Effector memory CD8-positive, alpha-beta T cell (primary cell): ENCODE measurements at regions not wholly inside any gene's neighbourhood (a gene's known extent, or its start where the extent isn't known, plus 50 kb on each side); places are given as distances from the start of the nearest gene placed in this dataset.
"Not testable (repeated sequence)": the region's sequence is repeated elsewhere in the genome, so short reads cannot be mapped to it uniquely, and the experiment has no call there.

Experiments used
- ATAC-seq: fragments of 150-1000 bp; cut with Tn5 transposase; replicated peaks from 2 replicates; pipeline ENCODE4 v1.10.0; 2021; ENCODE audit warnings: mild to moderate bottlenecking, moderate library complexity
- DNase-seq, 3 experiments: peaks; one replicate each; pipeline ENCODE4 v3.0.0; 2021
- H3K27ac Mint-ChIP-seq, 2 donors: one replicate each; pipeline ENCODE4 v1.8.0; 2022; ENCODE audit warnings: mild to moderate bottlenecking in 2 of 2, mixed read lengths in 2 of 2, moderate library complexity in 2 of 2
- H3K27me3 Mint-ChIP-seq, 2 donors: one replicate each; pipeline ENCODE4 v1.8.0; 2022; ENCODE audit warnings: mixed read lengths in 2 of 2
- H3K36me3 Mint-ChIP-seq: one replicate; pipeline ENCODE4 v1.8.0; 2022; ENCODE audit warnings: mild to moderate bottlenecking, moderate library complexity, mixed read lengths; ENCODE audit not compliant: insufficient read depth
- H3K4me1 Mint-ChIP-seq, 2 donors: one replicate each; pipeline ENCODE4 v1.8.0; 2022; ENCODE audit warnings: low read depth in 2 of 2, mixed read lengths in 2 of 2
- H3K4me3 Mint-ChIP-seq, 2 donors: one replicate each; pipeline ENCODE4 v1.8.0; 2022; ENCODE audit warnings: mild to moderate bottlenecking in 2 of 2, mixed read lengths in 2 of 2, moderate library complexity in 2 of 2
- H3K9me3 Mint-ChIP-seq, 2 donors: one replicate each; pipeline ENCODE4 v1.8.0; 2022; ENCODE audit warnings: mixed read lengths in 2 of 2

DNA sequence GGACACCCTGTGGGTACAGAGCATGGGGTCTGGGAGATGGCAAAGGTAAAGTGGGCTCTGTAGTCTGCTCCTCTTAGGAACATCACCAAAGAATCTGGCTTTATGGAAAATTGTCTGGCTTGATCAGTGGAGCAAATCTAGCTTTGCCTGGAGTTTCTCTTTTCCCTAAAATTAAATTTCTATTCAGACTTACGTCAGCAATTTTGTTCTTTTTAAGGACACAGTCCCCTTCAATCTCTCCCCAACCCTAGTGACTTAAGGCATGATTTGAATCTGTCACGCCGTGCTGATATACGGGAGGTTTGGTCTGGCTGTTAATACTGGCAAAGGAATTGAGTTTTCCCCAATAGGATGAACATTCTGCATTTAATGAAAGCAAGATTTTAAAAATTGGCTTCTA, 72.3 kb upstream of the ERCC6L2 start:
- H3K27ac Mint-ChIP-seq, result no peak overlapping the region
- peaks cover 36 to 56% of the 10 kb centered on the region in 2 donors for H3K27me3 Mint-ChIP-seq
- ATAC-seq (no peak), DNase-seq (no peak)
- no peaks in the 10 kb centered on the region for H3K36me3 Mint-ChIP-seq
- H3K4me3 Mint-ChIP-seq, result no peak overlapping the region
- no peaks in the 10 kb centered on the region for H3K9me3 Mint-ChIP-seq
- no peaks in the 10 kb centered on the region for H3K4me1 Mint-ChIP-seq

DNA sequence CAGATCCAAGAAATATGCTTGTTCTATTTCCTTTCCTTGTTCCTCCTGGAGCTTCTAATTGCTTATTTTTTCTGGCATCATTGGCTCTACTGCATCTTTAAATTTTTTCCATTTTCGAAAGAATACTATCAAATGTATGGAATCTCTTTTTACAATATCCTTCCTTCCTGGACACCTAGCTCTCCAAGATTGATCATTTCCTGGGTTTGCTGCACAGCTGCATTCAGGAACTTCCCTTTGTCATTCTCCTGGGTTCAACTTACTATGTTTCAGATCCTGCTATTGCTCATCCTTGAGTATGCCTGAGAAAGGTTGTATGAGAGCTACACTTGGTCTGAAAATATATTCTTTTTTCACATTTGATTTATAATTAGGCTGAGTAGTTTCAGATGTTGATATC, 73.7 kb upstream of the ERCC6L2 start:
- H3K4me3 Mint-ChIP-seq, result no peak overlapping the region
- no peak overlapping the region for H3K27ac Mint-ChIP-seq
- ATAC-seq (no peak), DNase-seq (no peak)
- H3K27me3 Mint-ChIP-seq, result peaks cover 22 to 46% of the 10 kb centered on the region in 2 donors
- H3K36me3 Mint-ChIP-seq, result no peaks in the 10 kb centered on the region
- no peaks in the 10 kb centered on the region for H3K9me3 Mint-ChIP-seq
- no peaks in the 10 kb centered on the region for H3K4me1 Mint-ChIP-seq

DNA sequence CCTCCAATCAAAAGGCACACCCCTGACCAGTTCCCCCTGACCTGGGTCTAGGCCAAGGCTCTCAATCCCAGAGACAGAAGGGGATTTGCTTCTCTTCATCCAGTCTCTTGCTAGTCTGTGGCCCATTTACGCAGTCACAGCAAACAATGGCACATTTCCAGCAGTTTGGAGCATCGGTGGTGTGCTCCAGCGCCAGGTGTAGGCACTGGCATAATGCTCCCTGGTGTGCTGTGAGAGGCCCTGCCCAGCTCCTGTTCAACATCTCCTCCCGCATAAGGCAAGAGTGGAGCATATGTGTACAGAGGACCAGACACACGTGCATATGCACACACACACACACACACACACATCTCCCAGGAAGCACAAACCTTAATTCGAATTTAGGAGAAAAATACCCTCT, 79.5 kb upstream of the ERCC6L2 start:
- no peak overlapping the region for H3K4me3 Mint-ChIP-seq
- peaks cover 0 to 2% of the 10 kb centered on the region in 2 donors for H3K4me1 Mint-ChIP-seq
- H3K27ac Mint-ChIP-seq, result no peak overlapping the region
- peaks cover 37 to 45% of the 10 kb centered on the region in 2 donors for H3K27me3 Mint-ChIP-seq
- no peaks in the 10 kb centered on the region for H3K9me3 Mint-ChIP-seq
- DNase-seq, result no peak
- H3K36me3 Mint-ChIP-seq, result no peaks in the 10 kb centered on the region
- ATAC-seq, result no peak

DNA sequence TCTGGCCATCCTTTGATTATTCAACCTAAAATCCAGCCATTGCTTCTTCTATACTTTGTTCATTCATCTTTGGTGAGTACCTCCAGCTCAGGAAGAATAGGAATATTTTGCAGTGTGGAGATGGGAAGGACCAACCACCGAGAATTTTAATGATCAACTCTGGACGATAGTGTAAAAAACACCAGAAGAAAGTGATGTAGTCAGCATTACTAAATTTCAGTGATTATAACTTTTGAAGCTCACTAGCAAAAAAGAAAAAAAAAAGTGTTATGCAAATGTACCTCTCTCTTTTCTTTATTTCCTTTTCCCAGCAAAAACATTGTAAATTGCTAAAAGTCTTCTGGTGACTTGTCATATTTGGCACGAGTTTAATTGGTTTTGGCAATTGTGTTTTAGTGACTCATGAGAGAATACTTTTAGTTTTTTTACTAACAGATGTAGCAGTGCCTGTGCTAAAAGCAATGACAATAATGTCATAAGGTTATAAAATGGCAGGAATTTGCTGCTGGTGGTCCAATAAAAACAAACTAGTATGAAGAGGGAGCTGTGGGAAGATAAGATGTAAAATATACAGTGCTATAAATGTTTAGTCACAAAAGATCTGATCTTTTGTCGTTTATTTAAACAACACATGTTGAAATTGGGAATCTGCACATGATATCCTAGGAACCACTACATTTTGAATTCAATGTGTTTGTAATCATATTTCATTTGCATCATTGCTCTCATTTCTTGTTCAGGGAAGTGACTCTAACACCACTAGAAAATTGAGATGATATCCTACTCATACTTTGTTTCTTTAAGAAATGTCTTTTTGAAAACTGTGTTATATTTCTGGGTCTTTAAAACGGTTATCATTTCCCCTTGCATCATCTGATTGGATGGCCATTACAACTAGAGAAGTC, 81.3 kb upstream of the ERCC6L2 start:
- peaks cover 0 to 2% of the 10 kb centered on the region in 2 donors for H3K4me1 Mint-ChIP-seq
- H3K36me3 Mint-ChIP-seq, result no peaks in the 10 kb centered on the region
- peaks cover 45 to 47% of the 10 kb centered on the region in 2 donors for H3K27me3 Mint-ChIP-seq
- ATAC-seq (no peak), DNase-seq (no peak)
- no peak overlapping the region for H3K4me3 Mint-ChIP-seq
- no peaks in the 10 kb centered on the region for H3K9me3 Mint-ChIP-seq
- H3K27ac Mint-ChIP-seq, result no peak overlapping the region

DNA sequence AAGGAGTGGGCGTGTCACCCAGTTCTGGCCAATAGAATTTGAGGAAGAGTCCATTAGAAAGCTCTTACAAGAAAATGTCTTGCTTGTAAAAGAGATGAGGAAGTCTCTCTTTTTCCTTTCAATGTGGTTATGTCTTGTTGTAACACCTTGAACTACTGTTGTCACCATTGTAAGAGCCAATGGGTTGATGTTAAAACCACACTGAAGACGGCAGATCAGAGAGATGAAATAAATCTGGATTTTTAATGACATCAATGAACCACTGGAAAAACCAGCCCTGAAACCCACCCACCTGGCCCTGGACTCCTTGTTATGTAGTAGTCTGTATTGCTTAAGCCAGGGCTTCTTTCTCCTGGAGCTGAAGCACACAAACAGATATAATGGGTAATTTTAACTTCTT, 83.8 kb upstream of the ERCC6L2 start:
- peaks cover 42 to 54% of the 10 kb centered on the region in 2 donors for H3K27me3 Mint-ChIP-seq
- ATAC-seq, result no peak
- no peak overlapping the region for H3K4me3 Mint-ChIP-seq
- no peak for DNase-seq
- peaks cover 0 to 2% of the 10 kb centered on the region in 2 donors for H3K4me1 Mint-ChIP-seq
- H3K36me3 Mint-ChIP-seq, result no peaks in the 10 kb centered on the region
- H3K9me3 Mint-ChIP-seq, result no peaks in the 10 kb centered on the region
- H3K27ac Mint-ChIP-seq, result no peak overlapping the region

DNA sequence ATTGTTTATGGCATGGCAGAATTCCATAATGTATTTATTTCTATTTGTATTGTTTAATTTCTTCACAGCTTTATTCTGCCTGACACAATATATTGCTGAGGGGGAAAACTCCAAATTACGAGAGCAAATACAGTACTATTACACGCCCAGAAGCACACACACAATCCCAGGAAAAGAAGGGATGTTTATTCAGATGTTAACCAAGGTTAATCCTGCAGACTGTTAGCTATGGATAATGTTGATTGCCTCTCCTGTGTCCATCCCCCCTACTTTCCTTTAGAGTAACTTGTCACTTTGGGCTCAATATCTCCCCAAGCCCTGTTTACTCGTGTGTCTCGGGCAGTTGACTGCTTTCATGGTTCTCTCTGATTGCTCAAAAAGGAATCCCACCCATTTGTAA, 84.2 kb upstream of the ERCC6L2 start:
- Mint-ChIP-seq H3K4me1 (peaks cover 0 to 2% of the 10 kb centered on the region in 2 donors), H3K4me3 (no peak overlapping the region), H3K36me3 (no peaks in the 10 kb centered on the region), H3K9me3 (no peaks in the 10 kb centered on the region), H3K27me3 (peaks cover 42 to 56% of the 10 kb centered on the region in 2 donors), H3K27ac (no peak overlapping the region)
- ATAC-seq (no peak), DNase-seq (no peak)

DNA sequence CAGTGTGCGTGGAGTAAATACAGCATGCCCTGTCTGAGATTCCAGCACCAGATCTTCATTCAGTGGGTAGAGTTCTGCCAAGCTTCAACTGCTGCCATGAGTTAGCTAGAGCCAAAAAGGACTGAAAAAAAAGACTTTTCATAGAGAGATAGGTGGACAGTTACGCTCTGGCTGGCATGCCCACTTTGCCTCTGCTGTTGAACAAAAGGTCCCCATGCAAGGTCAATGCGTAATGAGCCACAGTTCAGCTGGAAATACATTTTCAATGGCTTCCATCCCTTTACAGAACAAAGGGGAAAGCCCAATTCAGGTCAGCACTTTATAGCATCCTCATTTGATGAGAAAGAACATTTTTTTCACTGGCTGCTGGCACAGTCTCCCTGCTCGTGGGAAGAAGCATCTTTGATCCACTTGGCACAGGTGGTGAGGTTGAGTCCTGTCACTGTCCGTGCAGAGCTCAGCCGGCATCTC, 86.9 kb upstream of the ERCC6L2 start:
- Mint-ChIP-seq H3K27me3 (peaks cover 23 to 37% of the 10 kb centered on the region in 2 donors), H3K4me1 (peaks cover 0 to 2% of the 10 kb centered on the region in 2 donors), H3K36me3 (no peaks in the 10 kb centered on the region), H3K4me3 (no peak overlapping the region), H3K9me3 (no peaks in the 10 kb centered on the region), H3K27ac (no peak overlapping the region)
- no peak for DNase-seq
- ATAC-seq, result no peak

DNA sequence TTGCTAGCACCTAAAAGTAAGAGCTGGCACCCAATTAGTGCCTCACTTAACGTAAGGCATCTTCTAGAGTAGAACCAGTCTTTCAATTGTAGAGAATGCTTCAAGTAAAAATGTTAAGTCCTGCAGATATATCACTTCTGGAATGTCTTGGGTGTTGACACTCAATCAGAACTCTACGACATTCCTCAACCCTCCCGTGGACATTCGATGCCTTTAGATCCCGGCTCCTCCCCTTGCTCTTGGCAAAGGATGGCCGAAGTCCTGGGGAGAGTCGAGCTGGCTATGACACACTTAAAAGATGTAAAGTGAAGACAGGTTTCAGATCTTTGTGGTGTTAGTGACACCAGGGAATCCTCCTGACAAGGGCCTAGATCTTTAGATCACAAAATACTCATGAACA, 87.5 kb upstream of the ERCC6L2 start:
- Mint-ChIP-seq H3K36me3 (no peaks in the 10 kb centered on the region), H3K27ac (no peak overlapping the region), H3K4me3 (no peak overlapping the region), H3K27me3 (peaks cover 20 to 33% of the 10 kb centered on the region in 2 donors), H3K4me1 (peaks cover 0 to 2% of the 10 kb centered on the region in 2 donors), H3K9me3 (no peaks in the 10 kb centered on the region)
- ATAC-seq, result no peak
- no peak for DNase-seq

DNA sequence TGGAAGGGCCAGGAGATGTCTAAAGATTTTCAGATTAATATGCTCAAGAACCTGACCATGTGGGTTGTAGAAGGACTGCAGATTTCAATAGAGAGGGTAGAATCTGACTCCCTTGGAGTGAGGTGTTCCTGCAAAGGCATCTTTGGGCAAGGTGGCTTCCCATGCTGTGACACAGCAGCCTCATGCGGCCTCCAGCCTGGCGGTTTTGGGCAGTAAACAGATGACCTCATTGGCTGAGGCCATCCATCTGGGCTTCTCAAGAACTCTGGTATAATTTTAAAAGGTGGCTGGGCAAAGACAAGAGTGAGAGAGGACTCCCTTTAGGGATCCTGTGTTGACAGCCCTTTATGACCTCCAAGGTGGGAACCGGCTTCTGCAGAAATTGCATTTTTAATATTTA, 90.3 kb upstream of the ERCC6L2 start:
- Mint-ChIP-seq H3K27me3 (peaks cover 10 to 32% of the 10 kb centered on the region in 2 donors), H3K9me3 (no peaks in the 10 kb centered on the region), H3K36me3 (no peaks in the 10 kb centered on the region), H3K4me1 (no peaks in the 10 kb centered on the region), H3K27ac (no peak overlapping the region), H3K4me3 (no peak overlapping the region)
- ATAC-seq (no peak), DNase-seq (no peak)

DNA sequence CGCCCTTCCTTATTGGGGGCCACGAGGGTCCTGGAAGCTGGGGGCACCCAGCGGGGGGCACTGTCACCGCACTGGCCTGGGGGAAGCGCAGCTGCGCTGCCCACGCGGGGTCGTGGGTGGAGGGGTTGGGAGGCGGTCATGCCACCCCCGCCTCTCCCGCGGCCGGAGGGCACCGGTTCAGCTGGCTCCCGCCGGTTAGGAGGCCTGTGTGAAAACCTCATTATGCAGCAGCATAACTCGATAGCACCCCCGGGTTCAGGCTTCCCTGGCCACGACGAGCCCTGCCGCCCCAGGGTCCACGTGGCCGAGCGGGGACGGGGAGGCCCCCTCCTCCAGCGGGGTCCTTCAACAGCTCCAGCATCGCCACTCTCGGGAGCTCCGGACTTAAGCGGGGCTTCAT, 91.2 kb upstream of the ERCC6L2 start:
- Mint-ChIP-seq H3K4me3 (no peak overlapping the region), H3K36me3 (no peaks in the 10 kb centered on the region), H3K9me3 (no peaks in the 10 kb centered on the region), H3K27me3 (peaks cover 2 to 23% of the 10 kb centered on the region in 2 donors), H3K4me1 (no peaks in the 10 kb centered on the region), H3K27ac (no peak overlapping the region)
- DNase-seq, result no peak
- no peak for ATAC-seq

DNA sequence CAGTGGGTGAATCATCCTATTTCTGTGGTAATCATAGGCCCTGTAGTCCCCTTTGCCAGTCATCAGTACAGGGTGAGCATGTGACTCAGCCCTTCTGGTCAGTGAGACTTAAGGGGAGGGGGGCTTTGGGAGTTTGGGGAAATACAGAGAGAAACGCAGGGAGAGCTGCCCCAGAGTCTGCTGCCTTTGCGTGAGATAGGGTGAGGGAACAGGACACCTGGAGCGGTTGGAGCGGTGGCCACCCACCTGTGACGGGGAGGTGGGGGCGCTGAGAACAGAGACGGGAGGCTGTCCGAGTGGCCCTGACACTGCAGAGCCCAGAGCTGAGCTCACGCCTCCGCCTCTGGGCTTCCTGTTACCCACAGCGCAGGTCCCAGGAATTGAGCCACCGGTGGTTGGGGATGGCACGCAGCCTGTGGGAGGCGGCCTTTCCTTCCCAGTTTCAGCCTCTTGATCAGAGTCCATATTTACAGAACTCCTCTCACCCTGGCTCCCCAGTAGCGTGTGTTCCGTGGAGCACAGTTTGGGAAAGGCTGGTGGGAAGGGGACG, 92.0 kb upstream of the ERCC6L2 start:
- H3K9me3 Mint-ChIP-seq, result no peaks in the 10 kb centered on the region
- H3K27me3 Mint-ChIP-seq, result peaks cover 0 to 21% of the 10 kb centered on the region in 2 donors
- no peaks in the 10 kb centered on the region for H3K4me1 Mint-ChIP-seq
- no peak overlapping the region for H3K4me3 Mint-ChIP-seq
- ATAC-seq, result no peak
- no peaks in the 10 kb centered on the region for H3K36me3 Mint-ChIP-seq
- H3K27ac Mint-ChIP-seq, result no peak overlapping the region
- DNase-seq, result no peak

DNA sequence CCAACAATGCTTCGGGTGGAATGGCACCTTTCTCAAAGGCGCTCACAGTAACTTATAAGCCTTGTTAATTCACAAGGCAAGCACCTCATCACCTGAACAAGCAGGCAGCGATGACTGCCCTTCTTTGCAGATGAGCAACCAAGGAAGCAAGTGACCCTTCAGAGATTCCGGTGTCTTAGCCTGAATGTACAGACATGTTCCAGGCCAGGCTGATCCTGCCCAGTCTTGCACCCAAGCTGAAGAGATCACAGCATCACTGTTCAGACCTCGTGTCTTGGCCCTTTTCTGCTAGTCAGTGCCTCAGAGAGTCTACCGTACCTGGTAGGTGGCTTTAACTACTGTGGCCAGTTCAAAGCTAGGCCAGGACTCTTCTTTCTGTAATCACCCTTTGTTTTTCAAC, 94.7 kb upstream of the ERCC6L2 start:
- H3K4me1 Mint-ChIP-seq, result no peaks in the 10 kb centered on the region

DNA sequence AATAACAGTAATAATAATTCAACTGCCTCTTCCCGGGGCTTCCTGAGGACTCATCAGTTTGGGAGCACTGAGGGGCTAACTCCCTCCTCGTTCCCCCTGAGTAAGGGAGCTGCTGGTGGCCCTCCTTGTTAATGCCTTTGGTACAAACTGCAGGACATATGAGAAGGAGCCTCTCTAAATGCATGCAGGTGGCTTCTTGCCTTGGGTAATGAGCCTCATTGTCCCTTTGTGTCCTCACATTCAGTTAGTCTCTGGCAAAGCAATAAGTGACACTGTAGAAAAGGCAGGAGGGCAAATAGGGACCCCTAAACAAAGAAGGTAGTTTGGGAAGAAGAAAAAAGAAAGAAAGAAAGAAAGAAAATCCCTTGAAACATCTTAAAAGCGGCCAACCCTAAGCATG, 95.4 kb upstream of the ERCC6L2 start:
- Mint-ChIP-seq H3K27ac (peak overlapping the region in 1 of 2 donors; percentile 19), H3K4me3 (no peak overlapping the region), H3K27me3 (peaks cover 4 to 7% of the 10 kb centered on the region in 2 donors), H3K36me3 (no peaks in the 10 kb centered on the region), H3K9me3 (no peaks in the 10 kb centered on the region), H3K4me1 (no peaks in the 10 kb centered on the region)
- DNase-seq, result no peak
- ATAC-seq, result no peak

More for the DNA sequence above, 94.7 kb upstream of the ERCC6L2 start:
- no peak overlapping the region for H3K4me3 Mint-ChIP-seq
- no peak overlapping the region for H3K27ac Mint-ChIP-seq
- H3K27me3 Mint-ChIP-seq, result peaks cover 0 to 6% of the 10 kb centered on the region in 2 donors
- ATAC-seq, result no peak
- no peak for DNase-seq
- H3K9me3 Mint-ChIP-seq, result no peaks in the 10 kb centered on the region
- no peaks in the 10 kb centered on the region for H3K36me3 Mint-ChIP-seq

DNA sequence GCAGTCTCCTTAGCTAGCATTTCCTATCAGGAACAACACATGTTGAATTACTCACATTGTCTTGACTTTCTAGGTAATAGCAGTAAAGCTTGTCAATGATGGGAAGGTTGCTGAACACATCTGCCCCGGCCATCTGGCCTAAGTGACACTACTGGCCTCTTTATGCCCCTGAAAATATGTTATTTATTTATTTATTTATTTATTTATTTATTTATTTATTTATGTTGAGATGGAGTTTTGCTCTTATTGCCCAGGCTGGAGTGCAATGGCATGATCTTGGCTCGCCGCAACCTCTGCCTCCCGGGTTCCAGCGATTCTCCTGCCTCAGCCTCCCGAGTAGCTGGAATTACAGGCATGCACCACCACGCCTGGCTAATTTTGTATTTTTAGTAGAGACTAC, 95.9 kb upstream of the ERCC6L2 start:
- not testable (repeated sequence) for H3K27ac Mint-ChIP-seq, H3K4me1 Mint-ChIP-seq, H3K9me3 Mint-ChIP-seq, H3K36me3 Mint-ChIP-seq, H3K4me3 Mint-ChIP-seq, ATAC-seq, DNase-seq
- H3K27me3 Mint-ChIP-seq, result peaks cover 9 to 13% of the 10 kb centered on the region in 2 donors
